IMR-90 (cell line): ENCODE measurements at regions not wholly inside any gene's neighbourhood (a gene's known extent, or its start where the extent isn't known, plus 50 kb on each side); places are given as distances from the start of the nearest gene placed in this dataset.
A peak's percentile ranks its signal among the peaks of the same experiment; 100 is the strongest.

Source experiments
- CEBPB ChIP-seq: IDR thresholded peaks from 2 replicates; pipeline ENCODE4 v1.6.1; 2012; ENCODE audit warnings: low read depth, low read length, improper control_type of control experiment
- FOS ChIP-seq: fragments of 150-350 bp; IDR thresholded peaks from 2 replicates; pipeline ENCODE4 v1.6.1; 2016; ENCODE audit warnings: low read depth, low read length
- MXI1 ChIP-seq: IDR thresholded peaks from 2 replicates; pipeline ENCODE4 v1.6.1; 2012; ENCODE audit warnings: low read depth, mild to moderate bottlenecking, low read length, moderate library complexity, borderline replicate concordance
- POLR2A ChIP-seq: IDR thresholded peaks from 2 replicates; pipeline ENCODE4 v1.6.1; 2012; ENCODE audit warnings: mild to moderate bottlenecking, low read depth, low read length
- RAD21 ChIP-seq: IDR thresholded peaks from 2 replicates; pipeline ENCODE4 v1.6.1; 2012; ENCODE audit warnings: low read length, improper control_type of control experiment
- RFX5 ChIP-seq: IDR thresholded peaks from 2 replicates; pipeline ENCODE4 v1.8.0; 2012; ENCODE audit warnings: low read depth, mild to moderate bottlenecking, low read length, moderate library complexity
- TF ChIP-seq, protein P1 (sequence below): conservative IDR thresholded peaks from 2 replicates; pipeline ENCODE4 v1.5.1; 2012; ENCODE audit warnings: mild to moderate bottlenecking, low read depth, low read length, improper control_type of control experiment

DNA sequence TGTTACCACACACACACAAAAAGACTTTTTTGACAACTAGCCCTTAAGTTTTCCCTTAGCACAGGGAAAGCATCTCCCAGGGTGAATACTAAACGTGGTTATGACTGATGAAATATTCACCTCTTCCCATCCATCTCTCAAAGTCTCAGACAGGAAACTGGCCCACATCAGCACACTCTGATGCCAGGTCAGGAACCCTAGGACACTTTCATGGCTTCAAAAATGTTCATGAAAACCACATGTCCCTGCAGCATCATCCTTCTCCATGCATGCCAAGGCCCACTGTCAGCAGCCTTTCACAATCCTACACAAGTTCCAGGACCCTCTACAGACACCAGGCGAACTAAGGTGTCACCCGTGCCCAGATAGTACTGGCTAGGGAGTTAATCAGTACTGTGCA, 68.7 kb downstream of the DNTTIP2 start:
- TF ChIP-seq, protein P1, sequence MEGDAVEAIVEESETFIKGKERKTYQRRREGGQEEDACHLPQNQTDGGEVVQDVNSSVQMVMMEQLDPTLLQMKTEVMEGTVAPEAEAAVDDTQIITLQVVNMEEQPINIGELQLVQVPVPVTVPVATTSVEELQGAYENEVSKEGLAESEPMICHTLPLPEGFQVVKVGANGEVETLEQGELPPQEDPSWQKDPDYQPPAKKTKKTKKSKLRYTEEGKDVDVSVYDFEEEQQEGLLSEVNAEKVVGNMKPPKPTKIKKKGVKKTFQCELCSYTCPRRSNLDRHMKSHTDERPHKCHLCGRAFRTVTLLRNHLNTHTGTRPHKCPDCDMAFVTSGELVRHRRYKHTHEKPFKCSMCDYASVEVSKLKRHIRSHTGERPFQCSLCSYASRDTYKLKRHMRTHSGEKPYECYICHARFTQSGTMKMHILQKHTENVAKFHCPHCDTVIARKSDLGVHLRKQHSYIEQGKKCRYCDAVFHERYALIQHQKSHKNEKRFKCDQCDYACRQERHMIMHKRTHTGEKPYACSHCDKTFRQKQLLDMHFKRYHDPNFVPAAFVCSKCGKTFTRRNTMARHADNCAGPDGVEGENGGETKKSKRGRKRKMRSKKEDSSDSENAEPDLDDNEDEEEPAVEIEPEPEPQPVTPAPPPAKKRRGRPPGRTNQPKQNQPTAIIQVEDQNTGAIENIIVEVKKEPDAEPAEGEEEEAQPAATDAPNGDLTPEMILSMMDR, result no peak
- TF ChIP-seq POLR2A, result no peak
- no peak for TF ChIP-seq FOS
- TF ChIP-seq CEBPB, result peak; percentile 33; the same call in 1 of the 2 replicates
- TF ChIP-seq RFX5, result no peak
- no peak for TF ChIP-seq RAD21
- no peak for TF ChIP-seq MXI1
